ENCODE measurements at regions not wholly inside any gene's neighbourhood (a gene's known extent, or its start where the extent isn't known, plus 50 kb on each side); places are given as distances from the start of the nearest gene placed in this dataset.
"Not testable (repeated sequence)": the region's sequence is repeated elsewhere in the genome, so short reads cannot be mapped to it uniquely, and the experiment has no call there.

DNA sequence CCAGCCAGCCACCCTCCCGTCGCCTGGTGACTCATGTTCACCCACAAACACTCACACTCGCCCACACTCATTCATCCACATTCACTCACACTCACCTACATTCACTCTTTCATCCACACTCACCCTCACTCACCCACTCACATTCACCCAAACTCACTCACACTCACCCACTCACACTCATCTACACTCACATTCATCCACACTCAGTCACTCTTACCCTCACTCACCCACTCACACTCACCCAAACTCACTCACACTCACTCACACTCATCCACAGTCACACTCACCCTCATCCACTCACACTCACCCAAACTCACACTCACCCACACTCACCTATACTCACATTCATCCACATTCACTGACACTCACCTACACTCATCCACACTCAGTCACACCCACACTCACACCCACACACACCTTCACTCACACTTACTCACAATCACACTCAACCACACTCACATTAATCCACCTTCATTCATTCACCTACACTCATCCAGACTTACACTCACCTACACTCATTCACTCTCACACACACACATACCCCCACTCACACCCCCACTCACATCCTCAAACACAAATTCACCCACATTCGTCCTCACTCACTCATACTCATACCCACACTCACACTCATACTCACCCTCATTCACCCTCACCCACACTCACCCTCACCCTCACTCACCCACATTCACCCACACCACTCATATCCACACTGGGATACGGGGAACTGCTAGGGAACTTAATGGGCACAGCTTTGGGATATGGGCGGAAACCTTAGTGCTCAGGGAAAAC lies 2221.6 kb upstream of the AGA start:
- TF ChIP-seq CTCF (IDR thresholded peaks at IDR 0.05; ENCODE audit: insufficient read depth, low read depth, low read length) = no peak

GRCh38 chr4:179664430-179665027 lies 2222.3 kb upstream of the AGA start:
- no peak for DNase-seq (ENCODE audit: low read depth)
- no peak overlapping the region for H3K4me3 ChIP-seq (ENCODE audit: low read depth, low read length)
- TF ChIP-seq CTCF (IDR thresholded peaks at IDR 0.05; ENCODE audit: insufficient read depth, low read depth, low read length) = no peak

More for the DNA sequence above, 2221.6 kb upstream of the AGA start:
- DNase-seq (ENCODE audit: low read depth) = no peak
- no peak overlapping the region for H3K4me3 ChIP-seq (ENCODE audit: low read depth, low read length)

- DNase-seq (ENCODE audit: low read depth) = no peak
- no peak overlapping the region for H3K4me3 ChIP-seq (ENCODE audit: low read depth, low read length)
- no peak for TF ChIP-seq CTCF (IDR thresholded peaks at IDR 0.05; ENCODE audit: insufficient read depth, low read depth, low read length)
Observed at GRCh38 chr4:179666226-179666625, 2224.0 kb upstream of the AGA start.

DNA sequence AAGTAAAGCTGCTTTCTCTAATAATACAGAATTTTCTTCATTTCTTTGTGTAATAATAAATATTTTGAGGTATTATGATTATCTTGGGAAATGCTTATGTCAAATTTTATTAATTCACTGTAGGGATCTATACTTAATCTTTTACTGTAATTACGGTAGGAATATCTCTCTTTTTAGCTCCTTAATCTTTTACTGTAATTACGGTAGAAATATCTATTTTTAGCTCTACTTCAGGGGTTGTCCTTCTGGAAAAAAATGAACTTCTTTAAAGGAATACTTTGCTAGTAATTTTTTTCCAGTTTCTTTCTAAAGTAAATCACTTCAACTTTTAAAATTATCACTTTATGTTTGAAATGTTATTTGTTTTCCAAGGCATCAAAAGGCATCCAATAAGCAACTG lies 2229.4 kb upstream of the AGA start:
- H3K4me3 ChIP-seq (ENCODE audit: low read depth, low read length) = no peak overlapping the region
- TF ChIP-seq CTCF (IDR thresholded peaks at IDR 0.05; ENCODE audit: insufficient read depth, low read depth, low read length) = no peak
- DNase-seq (ENCODE audit: low read depth) = no peak

GRCh38 chr4:179678093-179678814 lies 2236.0 kb upstream of the AGA start:
- DNase-seq (ENCODE audit: low read depth) = no peak
- no peak overlapping the region for H3K4me3 ChIP-seq (ENCODE audit: low read depth, low read length)
- TF ChIP-seq CTCF (IDR thresholded peaks at IDR 0.05; ENCODE audit: insufficient read depth, low read depth, low read length) = no peak

DNA sequence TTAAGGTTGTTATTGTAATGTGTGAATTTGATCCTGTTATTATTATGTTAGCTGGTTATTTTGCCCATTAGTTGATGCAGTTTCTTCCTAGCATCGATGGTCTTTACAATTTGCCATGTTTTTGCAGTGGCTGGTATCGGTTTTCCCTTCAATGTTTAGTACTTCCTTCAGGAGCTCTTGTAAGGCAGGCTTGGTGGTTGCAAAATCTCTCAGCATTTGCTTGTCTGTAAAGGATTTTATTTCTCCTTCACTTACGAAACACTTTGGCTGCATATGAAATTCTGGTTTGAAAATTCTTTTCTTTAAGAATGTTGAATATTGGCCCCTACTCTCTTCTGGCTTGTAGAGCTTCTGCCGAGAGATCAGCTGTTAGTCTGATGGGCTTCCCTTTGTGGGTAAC lies 2241.4 kb upstream of the AGA start:
- not testable (repeated sequence) for DNase-seq (ENCODE audit: low read depth); H3K4me3 ChIP-seq (ENCODE audit: low read depth, low read length)

DNA sequence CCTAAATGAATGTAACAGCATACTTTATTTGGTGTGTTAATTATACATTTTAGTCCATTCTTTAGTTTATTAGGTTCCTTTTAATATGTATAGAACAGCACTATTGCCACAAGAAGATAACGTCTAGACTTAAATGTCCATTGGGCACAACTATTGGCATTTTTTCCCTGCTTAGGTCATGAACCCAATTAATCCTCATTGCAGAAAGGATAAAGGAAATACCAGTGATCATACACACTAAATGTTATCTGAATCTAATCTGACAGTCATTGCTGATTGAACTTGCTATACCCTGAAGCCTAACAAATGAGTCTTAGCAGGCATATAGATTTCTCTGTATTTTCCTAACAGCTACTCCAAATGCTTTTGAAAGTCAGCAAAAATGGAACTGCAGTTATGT lies 2250.0 kb upstream of the AGA start:
- DNase-seq (ENCODE audit: low read depth) = no peak
- no peak for TF ChIP-seq CTCF (IDR thresholded peaks at IDR 0.05; ENCODE audit: insufficient read depth, low read depth, low read length)
- no peak overlapping the region for H3K4me3 ChIP-seq (ENCODE audit: low read depth, low read length)
